ENCODE measurements at regions not wholly inside any gene's neighbourhood (a gene's known extent, or its start where the extent isn't known, plus 50 kb on each side); places are given as distances from the start of the nearest gene placed in this dataset.

DNA sequence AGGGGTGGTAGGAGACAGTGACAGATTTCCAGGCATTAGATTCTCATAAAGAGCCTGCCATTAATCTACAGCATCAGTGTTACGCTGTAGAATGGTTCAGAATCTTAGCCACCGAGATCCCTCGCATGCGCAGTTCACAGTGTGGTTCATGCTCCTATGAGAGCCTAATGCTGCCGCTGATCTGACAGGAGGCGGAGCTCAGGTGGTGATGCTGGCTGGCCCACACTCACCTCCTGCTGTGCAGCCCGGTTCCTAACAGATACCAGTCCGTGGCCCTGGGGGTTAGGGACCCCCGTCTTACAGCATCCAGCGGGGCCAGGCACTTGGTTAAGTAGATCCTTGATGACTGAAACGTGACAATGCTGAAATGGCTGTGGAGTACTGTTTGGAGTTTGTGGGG is 163.6 kb upstream of the C1orf21 start:
- DNase-seq, result peak; percentile 32
- Histone ChIP-seq H3K27me3 (no peaks in the 10 kb centered on the region), H3K9me3 (no peaks in the 10 kb centered on the region), H3K36me3 (ENCODE audit: low read depth, missing control alignments) (no peaks in the 10 kb centered on the region), H3K27ac (no peak overlapping the region), H3K4me3 (no peak overlapping the region), H3K4me1 (no peaks in the 10 kb centered on the region)
- TF ChIP-seq, protein P1, sequence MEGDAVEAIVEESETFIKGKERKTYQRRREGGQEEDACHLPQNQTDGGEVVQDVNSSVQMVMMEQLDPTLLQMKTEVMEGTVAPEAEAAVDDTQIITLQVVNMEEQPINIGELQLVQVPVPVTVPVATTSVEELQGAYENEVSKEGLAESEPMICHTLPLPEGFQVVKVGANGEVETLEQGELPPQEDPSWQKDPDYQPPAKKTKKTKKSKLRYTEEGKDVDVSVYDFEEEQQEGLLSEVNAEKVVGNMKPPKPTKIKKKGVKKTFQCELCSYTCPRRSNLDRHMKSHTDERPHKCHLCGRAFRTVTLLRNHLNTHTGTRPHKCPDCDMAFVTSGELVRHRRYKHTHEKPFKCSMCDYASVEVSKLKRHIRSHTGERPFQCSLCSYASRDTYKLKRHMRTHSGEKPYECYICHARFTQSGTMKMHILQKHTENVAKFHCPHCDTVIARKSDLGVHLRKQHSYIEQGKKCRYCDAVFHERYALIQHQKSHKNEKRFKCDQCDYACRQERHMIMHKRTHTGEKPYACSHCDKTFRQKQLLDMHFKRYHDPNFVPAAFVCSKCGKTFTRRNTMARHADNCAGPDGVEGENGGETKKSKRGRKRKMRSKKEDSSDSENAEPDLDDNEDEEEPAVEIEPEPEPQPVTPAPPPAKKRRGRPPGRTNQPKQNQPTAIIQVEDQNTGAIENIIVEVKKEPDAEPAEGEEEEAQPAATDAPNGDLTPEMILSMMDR (IDR thresholded peaks at IDR 0.05), result no peak
- no peak for TF ChIP-seq POLR2A (IDR thresholded peaks at IDR 0.05)
- 63 to 75% methylated on average over 9 to 11 of the region's 11 CpGs for WGBS, 2 donors
- intact Hi-C loops (cut with DNase I; ENCODE audit: low total_unique reads), result loop anchor here (10.0 kb wide), 1 partner anchor 148 kb away; no protein-coding TSS in a partner anchor

DNA sequence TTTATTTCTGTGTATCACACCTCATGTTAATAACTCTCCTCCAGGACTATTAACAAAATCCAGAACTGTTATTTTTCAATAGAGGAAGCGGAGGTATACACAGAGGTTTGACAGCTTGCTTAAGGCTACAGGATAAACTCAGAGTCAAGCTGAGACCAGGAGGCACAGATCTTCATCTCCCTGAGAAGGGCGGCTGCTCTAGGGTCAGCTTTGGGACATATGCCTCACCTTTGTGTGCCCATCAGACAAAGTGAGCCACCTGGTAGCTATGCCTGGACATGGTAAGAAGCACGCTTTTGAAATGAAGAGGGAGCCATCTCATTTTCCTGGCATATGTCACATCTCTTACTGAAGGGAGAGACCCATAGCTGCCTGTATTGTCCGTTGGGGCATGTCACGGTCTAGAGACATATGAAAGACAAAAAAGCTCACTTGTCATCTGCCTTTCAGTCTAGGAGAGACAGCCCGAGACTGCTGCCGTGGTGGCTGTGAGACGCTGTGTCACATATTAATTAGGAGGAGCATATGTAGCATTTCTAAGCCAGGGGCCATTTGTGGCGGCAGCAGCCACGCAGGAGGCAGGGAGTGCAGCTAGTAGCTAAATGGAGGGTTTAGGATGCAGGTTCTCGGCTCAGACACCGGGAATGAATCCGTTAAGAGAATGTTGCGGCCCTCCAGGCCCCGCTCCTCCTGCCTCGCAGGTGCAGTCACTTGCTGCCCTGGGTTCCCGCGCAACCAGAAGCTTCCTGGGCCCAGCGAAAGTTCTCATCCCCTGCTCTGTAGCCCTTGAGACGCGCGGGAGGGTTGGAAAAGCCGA is 161.3 kb upstream of the C1orf21 start:
- Histone ChIP-seq H3K4me1 (no peaks in the 10 kb centered on the region), H3K27me3 (no peaks in the 10 kb centered on the region), H3K36me3 (ENCODE audit: low read depth, missing control alignments) (no peaks in the 10 kb centered on the region), H3K27ac (no peak overlapping the region), H3K9me3 (no peaks in the 10 kb centered on the region), H3K4me3 (no peak overlapping the region)
- TF ChIP-seq, protein P1 (IDR thresholded peaks at IDR 0.05), result no peak
- 64 to 84% methylated on average over 10 to 23 of the region's 23 CpGs for WGBS, 2 donors
- no peak for DNase-seq
- intact Hi-C loops (cut with DNase I; ENCODE audit: low total_unique reads), result loop anchor here (10.0 kb wide), 1 partner anchor 151 kb away; no protein-coding TSS in a partner anchor

DNA sequence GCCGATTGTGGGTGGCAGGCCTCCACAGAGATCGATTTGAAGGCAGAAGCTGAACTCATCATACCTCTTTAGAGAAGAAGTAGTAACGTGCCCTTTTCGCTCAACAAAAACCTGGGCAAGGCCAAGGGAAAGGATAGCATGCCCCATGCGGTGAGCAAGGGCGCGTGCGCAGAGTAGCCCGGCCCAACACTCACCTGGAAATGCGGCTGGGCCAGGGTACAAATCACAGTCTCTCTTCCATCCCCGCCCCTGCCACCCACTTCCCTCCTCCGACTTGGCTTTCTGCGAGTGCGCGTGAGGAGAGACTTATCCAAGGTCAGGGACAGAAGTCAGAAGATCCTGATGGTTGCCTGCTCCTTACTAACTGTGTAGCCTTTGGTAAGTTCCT is 160.7 kb upstream of the C1orf21 start:
- DNase-seq, result no peak
- Histone ChIP-seq H3K36me3 (ENCODE audit: low read depth, missing control alignments) (no peaks in the 10 kb centered on the region), H3K4me1 (no peaks in the 10 kb centered on the region), H3K9me3 (no peaks in the 10 kb centered on the region), H3K4me3 (no peak overlapping the region), H3K27me3 (no peaks in the 10 kb centered on the region), H3K27ac (no peak overlapping the region)
- WGBS, 2 donors, result 61 to 72% methylated on average over 13 to 15 of the region's 15 CpGs
- intact Hi-C loops (cut with DNase I; ENCODE audit: low total_unique reads), result loop anchor here (10.0 kb wide), 1 partner anchor 151 kb away; no protein-coding TSS in a partner anchor
- TF ChIP-seq POLR2A (IDR thresholded peaks at IDR 0.05), result no peak
- TF ChIP-seq, protein P1 (IDR thresholded peaks at IDR 0.05), result no peak

DNA sequence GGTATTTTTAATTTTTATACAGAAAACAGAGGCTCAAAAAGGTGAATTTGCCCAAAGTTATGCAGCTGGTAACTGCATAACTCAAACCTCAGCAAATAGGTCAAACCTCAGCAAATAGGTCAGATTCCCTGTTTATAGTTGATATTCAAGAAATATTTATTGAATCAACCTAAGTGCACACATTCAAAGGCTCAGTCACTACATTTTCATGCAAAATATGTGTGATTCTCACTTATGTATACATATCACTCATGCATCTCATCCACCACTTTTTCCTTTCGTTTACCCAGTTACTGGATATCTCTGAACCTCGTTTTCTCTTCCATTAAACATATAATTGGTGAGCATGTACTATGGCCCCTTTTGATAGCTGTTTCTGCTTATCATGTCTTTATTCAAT is 158.3 kb upstream of the C1orf21 start:
- TF ChIP-seq, protein P1 (IDR thresholded peaks at IDR 0.05), result no peak
- no peak for TF ChIP-seq POLR2A (IDR thresholded peaks at IDR 0.05)
- intact Hi-C loops (cut with DNase I; ENCODE audit: low total_unique reads), result loop anchor here (10.0 kb wide), 1 partner anchor 154 kb away; no protein-coding TSS in a partner anchor
- no peaks in the 10 kb centered on the region for H3K27me3 ChIP-seq
- H3K27ac ChIP-seq, result no peak overlapping the region
- no peaks in the 10 kb centered on the region for H3K9me3 ChIP-seq
- no peaks in the 10 kb centered on the region for H3K4me1 ChIP-seq
- no peak overlapping the region for H3K4me3 ChIP-seq
- WGBS, 2 donors, result 84 to 89% methylated on average over 2 of the region's 2 CpGs
- H3K36me3 ChIP-seq (ENCODE audit: low read depth, missing control alignments), result no peaks in the 10 kb centered on the region
- DNase-seq, result no peak

DNA sequence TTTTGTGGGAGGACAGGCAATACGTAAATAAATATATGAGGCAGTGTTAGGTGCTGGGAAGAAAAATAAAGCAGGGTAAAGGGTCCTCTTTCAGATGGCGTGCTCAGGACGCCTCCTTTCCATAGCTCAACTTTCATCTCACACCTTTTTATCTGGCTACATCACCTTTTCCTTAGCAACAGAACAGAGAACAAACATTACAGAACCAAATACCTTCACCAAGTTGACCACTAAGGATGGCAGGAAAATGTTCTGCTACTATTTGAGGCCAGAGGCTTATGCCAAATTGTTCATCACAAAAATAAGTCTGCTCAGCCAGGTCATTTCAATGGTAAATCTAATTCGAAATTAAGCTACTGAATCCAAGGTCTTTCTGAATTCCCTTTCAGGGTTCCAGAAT is 149.2 kb upstream of the C1orf21 start:
- Histone ChIP-seq H3K4me3 (no peak overlapping the region), H3K27ac (no peak overlapping the region), H3K36me3 (ENCODE audit: low read depth, missing control alignments) (no peaks in the 10 kb centered on the region), H3K4me1 (peaks cover 2% of the 10 kb centered on the region), H3K9me3 (no peaks in the 10 kb centered on the region), H3K27me3 (no peaks in the 10 kb centered on the region)
- DNase-seq, result no peak
- no peak for TF ChIP-seq POLR2A (IDR thresholded peaks at IDR 0.05)
- TF ChIP-seq, protein P1 (IDR thresholded peaks at IDR 0.05), result no peak
- intact Hi-C loops (cut with DNase I; ENCODE audit: low total_unique reads), result no loop called here
- 62 to 85% methylated on average over 4 of the region's 4 CpGs for WGBS, 2 donors

All from testis (tissue), 2 donors.